NCI-H1048 (cell line): ENCODE measurements at regions not wholly inside any gene's neighbourhood (a gene's known extent, or its start where the extent isn't known, plus 50 kb on each side); places are given as distances from the start of the nearest gene placed in this dataset.
"Not testable (repeated sequence)": the region's sequence is repeated elsewhere in the genome, so short reads cannot be mapped to it uniquely, and the experiment has no call there.

ENCODE experiments used
- DNase-seq: peaks from one replicate; lab custom pipeline; 2025; lab: John Stamatoyannopoulos, UW

GRCh38 chrX:3919668-3920423, 206.4 kb upstream of the PRKX start:
- not testable (repeated sequence) for DNase-seq

GRCh38 chrX:3914813-3915212, 201.4 kb upstream of the PRKX start:
- not testable (repeated sequence) for DNase-seq

GRCh38 chrX:3914059-3914458, 200.6 kb upstream of the PRKX start:
- not testable (repeated sequence) for DNase-seq

- DNase-seq: not testable (repeated sequence)
These were observed 197.6 kb upstream of the PRKX start for GRCh38 chrX:3911012-3911411.

GRCh38 chrX:3910611-3911010, 197.2 kb upstream of the PRKX start:
- not testable (repeated sequence) for DNase-seq

- not testable (repeated sequence) for DNase-seq
These were observed 192.2 kb upstream of the PRKX start for GRCh38 chrX:3905522-3906258.

- DNase-seq: not testable (repeated sequence)
These were observed 188.8 kb upstream of the PRKX start for GRCh38 chrX:3902222-3902621.

- DNase-seq: not testable (repeated sequence)
These were observed 183.3 kb upstream of the PRKX start for GRCh38 chrX:3896755-3897154.

- not testable (repeated sequence) for DNase-seq
These were observed 169.1 kb upstream of the PRKX start for GRCh38 chrX:3882553-3882920.

GRCh38 chrX:3881898-3882552, 168.6 kb upstream of the PRKX start:
- DNase-seq: not testable (repeated sequence)

- DNase-seq: not testable (repeated sequence)
These were observed 167.9 kb upstream of the PRKX start for GRCh38 chrX:3881255-3881895.

- DNase-seq: not testable (repeated sequence)
These were observed 162.9 kb upstream of the PRKX start for GRCh38 chrX:3876393-3876792.

- DNase-seq: not testable (repeated sequence)
These were observed 162.2 kb upstream of the PRKX start for GRCh38 chrX:3875638-3876037.

GRCh38 chrX:3872226-3872879, 158.9 kb upstream of the PRKX start:
- DNase-seq: not testable (repeated sequence)

GRCh38 chrX:3867067-3867831, 153.8 kb upstream of the PRKX start:
- not testable (repeated sequence) for DNase-seq

- DNase-seq: not testable (repeated sequence)
These were observed 144.9 kb upstream of the PRKX start for GRCh38 chrX:3858332-3858731.

- DNase-seq: not testable (repeated sequence)
These were observed 130.2 kb upstream of the PRKX start for GRCh38 chrX:3843522-3844145.

- not testable (repeated sequence) for DNase-seq
These were observed 129.5 kb upstream of the PRKX start for GRCh38 chrX:3842822-3843521.

- not testable (repeated sequence) for DNase-seq
These were observed 125.3 kb upstream of the PRKX start for GRCh38 chrX:3838754-3839153.
